GM21786 (cell line): ENCODE measurements at regions not wholly inside any gene's neighbourhood (a gene's known extent, or its start where the extent isn't known, plus 50 kb on each side); places are given as distances from the start of the nearest gene placed in this dataset.

Source experiments
- ATAC-seq: cut with Tn5 transposase; IDR thresholded peaks from one replicate; pipeline ENCODE4 v1.9.1; 2021; ENCODE audit not compliant: unreplicated experiment

DNA sequence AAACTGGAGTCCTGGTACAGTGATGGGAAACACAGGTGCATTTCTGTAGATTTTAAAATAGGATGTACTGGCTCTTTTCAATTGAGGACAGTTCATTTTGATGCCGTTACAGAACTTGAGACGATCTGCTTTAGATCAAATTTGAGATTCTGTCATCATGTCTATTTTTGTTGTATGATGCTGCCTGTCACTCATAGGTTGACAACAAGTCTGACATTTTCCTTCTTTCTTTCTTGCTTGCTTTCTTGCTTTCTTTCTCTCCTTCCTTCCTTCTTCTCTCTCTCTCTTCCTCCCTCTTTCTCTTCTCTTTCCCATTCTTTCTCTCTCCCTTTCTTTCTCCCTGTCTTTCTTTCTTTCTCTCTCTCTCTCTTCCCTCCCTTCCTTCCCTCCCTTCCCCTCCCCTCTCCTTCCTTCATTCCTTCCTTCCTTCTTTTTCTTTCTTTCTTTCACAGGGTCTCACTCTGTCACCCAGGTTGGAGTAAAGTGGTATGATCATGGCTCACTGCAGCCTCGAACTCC, 152.6 kb upstream of the SGK1 start:
- no peak for ATAC-seq

- no peak for ATAC-seq
Observed at GRCh38 chr6:134469702-134470456, 152.0 kb upstream of the SGK1 start.

DNA sequence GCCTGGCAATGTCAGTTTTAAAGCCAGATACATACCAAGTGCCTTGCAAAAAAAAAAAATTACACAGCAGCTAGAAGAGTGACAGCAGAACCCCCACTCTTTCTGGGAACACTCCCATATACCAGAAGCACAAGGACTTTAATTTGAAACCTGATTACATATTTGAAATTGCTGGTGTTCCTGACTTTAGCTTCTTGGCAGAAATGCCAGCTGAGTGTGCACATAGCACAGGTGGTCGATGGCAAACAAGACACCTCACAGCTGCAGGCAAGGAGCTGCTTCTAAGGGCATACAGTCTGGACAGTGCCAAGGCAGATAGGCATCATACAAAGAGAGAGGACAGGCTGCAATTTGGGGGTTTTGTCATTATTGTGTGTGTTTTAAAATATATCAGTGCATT, 150.7 kb upstream of the SGK1 start:
- ATAC-seq = no peak

GRCh38 chr6:134467620-134468019, 149.7 kb upstream of the SGK1 start:
- no peak for ATAC-seq

GRCh38 chr6:134466771-134467525, 149.0 kb upstream of the SGK1 start:
- ATAC-seq = no peak

DNA sequence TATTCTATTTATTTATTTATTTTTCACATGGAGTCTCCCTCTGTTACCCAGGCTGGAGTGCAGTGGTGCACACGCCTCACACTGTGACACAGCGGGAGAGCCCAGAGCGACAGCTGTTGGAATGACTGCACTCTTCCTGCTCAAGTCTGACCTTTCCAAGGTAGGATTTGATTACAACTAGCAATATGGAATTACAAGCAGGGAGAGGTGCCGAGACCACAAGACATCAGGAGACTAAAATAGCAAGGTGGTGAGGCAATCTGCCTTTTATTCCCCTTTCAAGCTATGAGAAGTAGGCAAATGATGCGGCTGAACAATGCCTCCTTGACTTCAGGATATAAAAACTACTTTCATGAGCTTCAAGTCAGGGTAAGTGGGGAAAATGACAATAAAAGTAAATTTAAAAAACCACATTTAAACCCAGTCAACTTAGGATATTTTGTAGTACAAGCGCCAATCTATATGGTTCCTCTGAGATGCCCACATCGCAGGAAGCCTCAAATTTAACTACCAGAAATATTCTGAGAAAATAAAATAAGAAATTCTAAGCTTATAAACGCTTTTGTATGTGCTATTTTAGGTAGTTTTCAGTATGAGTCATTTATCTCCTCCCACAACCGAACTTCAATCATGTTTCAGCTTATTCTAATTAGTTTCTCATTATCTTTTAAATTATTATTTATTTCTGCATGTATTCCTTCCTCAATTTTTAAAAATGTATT, 146.9 kb upstream of the SGK1 start:
- peak; percentile 53 for ATAC-seq

- no peak for ATAC-seq
Observed at GRCh38 chr6:134458857-134459657, 141.1 kb upstream of the SGK1 start.

- ATAC-seq = no peak
Observed at GRCh38 chr6:134457941-134458340, 140.0 kb upstream of the SGK1 start.

DNA sequence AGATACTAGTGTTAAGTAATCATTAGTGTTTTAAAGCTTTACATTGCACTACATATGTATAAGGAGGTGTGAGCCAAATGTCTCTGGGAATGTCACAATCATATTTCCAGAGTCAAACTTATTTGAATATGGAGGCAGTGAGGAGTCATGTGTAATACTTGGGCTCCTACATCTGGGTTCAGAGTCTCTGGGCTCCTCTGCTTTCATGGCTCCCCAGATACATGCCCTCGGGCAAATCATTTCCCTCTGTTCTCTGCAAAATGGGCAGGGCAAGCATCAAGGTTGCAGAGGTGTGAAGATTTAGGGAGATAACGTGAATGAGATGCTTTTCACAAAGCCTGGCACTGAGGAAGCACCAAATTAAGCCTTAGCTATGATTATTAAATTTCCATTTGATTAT, 138.3 kb upstream of the SGK1 start:
- no peak for ATAC-seq

DNA sequence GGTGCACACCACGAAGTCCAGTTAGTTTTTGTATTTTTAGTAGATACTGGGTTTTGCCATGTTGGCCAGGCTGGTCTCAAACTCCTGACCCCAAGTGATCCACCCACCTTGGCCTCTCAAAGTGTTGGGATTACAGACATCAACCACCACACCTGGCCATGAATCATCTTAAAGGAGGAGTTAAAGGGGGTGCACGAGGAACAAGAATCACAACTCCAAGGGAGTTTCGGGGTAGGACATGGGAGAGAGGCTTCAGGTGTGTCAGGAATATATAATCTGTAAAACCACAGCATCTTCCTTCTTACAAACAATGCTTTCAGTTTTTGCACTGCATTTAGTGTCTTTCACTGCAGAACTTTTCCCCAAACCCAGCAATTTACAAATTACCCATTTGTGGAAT, 137.4 kb upstream of the SGK1 start:
- ATAC-seq = no peak

- ATAC-seq = no peak
Observed at GRCh38 chr6:134454794-134455193, 136.9 kb upstream of the SGK1 start.

DNA sequence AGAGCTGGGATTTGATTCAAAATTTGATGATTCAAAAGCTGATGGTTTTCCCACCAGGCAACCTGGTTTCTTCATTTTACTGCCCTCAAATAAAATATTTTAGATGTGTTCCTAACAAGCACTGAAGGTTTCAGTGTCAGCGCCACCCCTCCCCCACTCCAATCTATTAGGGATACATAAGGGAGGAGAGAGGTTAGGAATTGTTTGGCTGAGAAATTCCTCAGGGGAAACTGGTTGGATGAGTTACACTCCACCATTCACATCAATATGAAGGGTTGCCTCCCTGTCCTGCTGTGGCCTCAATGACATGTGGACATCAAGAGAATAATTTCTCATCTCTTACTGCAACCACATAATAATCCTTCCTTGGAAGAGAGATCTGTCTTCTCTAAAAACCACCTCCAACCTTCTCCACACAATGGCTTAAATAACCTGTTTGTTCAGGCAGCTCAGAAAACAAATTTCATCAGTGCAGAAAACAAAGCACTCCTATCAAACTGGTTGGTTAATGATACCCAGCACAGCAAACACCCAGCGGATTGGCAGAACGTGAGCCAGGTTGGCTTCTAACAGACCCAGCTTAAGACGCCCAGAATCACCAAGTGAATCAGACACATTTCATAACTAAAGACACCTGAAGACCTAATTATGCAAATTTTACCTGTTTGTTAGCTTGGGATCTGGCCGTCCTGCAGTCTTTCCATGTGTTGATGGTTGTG, 136.0 kb upstream of the SGK1 start:
- ATAC-seq = no peak

- no peak for ATAC-seq
Observed at GRCh38 chr6:134452906-134453305, 135.0 kb upstream of the SGK1 start.

GRCh38 chr6:134451529-134451928, 133.6 kb upstream of the SGK1 start:
- no peak for ATAC-seq

GRCh38 chr6:134449781-134450180, 131.9 kb upstream of the SGK1 start:
- ATAC-seq = no peak

DNA sequence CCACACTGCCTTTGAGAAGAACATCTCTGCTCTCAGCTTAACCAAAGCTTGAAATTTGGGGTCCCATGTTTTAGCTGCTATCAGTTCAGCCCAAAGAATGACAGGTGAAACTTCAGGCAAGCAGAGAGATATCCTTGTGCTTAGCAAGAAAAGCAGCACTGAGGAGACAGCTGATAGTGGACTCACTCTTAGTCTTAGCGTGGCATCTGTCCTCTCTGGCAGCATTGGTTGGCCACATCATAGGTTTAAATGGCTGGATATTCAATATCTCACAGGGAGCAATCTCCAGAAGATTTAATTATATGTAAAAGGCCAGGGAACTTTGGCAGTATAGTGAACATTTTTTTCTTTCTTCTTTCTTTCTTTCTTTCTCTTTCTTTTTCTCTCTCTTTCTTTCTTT, 131.1 kb upstream of the SGK1 start:
- ATAC-seq = no peak

DNA sequence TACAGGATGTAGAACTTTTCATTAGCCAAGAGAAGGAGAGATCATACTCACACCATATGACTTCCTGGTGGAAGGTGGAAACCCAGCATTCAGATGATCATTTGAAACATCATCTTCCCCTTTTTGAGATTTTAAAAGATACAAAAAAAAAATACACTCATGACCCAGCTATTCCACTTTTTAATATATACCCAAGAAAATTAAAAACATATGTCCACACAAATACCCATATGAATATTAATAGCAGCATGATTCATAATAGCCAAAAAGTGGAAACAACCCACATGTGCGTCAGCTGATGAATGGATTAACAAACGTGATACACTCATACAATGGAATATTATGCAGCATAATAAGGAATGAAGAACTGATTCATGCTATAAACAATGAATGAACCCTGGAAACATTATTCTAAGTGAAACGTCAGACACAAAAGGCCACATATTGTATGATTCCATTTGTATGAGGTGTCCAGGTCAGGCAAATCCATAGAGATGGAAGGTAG, 130.0 kb upstream of the SGK1 start:
- ATAC-seq = no peak

DNA sequence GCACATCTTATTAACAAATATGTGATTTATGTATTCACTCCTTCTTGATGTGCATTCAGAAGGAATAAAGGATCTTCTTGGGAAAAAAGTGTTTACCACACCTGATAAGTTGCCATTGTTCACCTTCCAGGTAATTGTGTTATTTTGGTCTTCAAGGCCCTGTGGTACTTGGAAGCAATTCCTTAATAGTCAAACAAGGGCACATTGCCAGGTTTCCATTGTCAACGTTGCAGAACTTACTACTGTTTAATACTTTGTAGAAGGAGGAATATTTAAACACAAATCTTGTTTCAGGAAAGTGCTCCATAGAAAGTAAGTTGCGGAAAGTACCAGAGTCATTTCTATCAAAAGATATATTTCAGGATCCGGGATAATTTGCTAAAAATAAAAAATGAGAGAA, 129.5 kb upstream of the SGK1 start:
- ATAC-seq = no peak

DNA sequence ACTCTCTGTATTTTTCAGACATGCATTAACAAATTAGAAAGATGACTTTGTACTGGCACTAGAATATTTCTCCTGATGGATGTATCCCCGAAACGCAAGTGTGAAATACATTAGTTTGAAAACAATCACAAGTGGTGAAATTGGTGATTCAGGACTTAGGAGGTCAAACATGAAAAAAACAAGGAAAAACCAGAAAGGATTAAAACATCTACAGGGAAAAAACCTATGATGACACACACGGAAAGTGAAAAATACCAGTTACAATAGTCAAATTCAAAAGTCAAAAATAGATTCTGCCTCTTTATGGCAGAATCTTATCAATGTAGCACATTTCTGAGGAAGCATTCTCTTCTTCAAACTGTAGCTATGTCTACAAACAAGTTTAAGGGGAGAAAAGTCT, 129.0 kb upstream of the SGK1 start:
- ATAC-seq = no peak

DNA sequence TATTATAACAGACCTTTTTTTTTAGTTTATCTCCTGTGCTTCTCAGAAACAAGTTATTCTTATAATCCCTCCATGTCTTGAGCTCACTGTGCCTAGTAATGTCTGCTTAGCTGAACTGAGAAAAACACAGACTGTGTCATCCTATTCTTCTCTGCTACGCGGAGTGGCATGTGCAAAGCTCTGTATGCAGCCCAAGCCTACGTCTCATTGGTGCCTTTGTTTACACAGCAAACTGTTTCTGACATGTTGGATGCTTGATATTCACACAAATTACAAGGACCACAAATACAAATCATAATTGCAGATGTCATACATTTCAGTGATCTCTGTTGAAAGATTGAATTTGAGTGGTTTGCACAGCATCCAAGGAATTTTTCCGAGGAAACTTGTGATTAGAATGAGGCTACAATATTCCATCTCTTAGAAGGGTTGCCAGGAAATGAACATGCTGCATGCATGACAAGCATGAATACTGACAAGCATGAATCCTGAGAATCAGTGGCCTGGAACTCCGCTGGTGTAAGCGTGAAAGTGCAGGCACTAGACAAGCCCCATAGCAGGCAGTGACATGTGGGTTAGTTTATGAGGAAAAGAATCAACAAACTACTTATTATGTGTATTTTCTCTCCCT, 128.4 kb upstream of the SGK1 start:
- no peak for ATAC-seq
